K562 (cell line): ENCODE measurements at regions not wholly inside any gene's neighbourhood (a gene's known extent, or its start where the extent isn't known, plus 50 kb on each side); places are given as distances from the start of the nearest gene placed in this dataset.
A peak's percentile ranks its signal among the peaks of the same experiment; 100 is the strongest.

Experiments used
- ATAC-seq: fragments of 200-7000 bp; cut with Tn5 transposase; 3 replicates; pipeline ENCODE4 v1.9.1; 2020; ENCODE audit warnings: moderate library complexity
- BruUV-seq: library from RNA; stranded (reverse); fragments of 400-500 nt; replicated peaks from 2 replicates; lab custom pipeline; 2021; lab: Mats Ljungman, UMichigan
- CTCF ChIA-PET: fragments of 300-600 bp; formaldehyde crosslinking; extraction: SDS; loops from one replicate; lab custom pipeline; 2021; ENCODE audit warnings: low intra/inter-chr PET ratio; lab: Yijun Ruan, JAX
- POLR2A ChIA-PET: fragments of 300-600, 350-650 bp; sonication (Branson Sonifier 250); formaldehyde crosslinking; extraction: SDS; loops from one replicate; lab custom pipeline; 2021; ENCODE audit warnings: antibody characterized with exemption, inconsistent platforms; lab: Yijun Ruan, JAX
- DNase-seq, 4 experiments: peaks; one replicate each; pipeline versions ENCODE4 v3.0.0 to v3.0.0-alpha.2; 2011 to 2018; ENCODE audit warnings: low spot score in 3 of 4, mixed read lengths in 3 of 4; ENCODE audit errors: extremely low read depth in 1 of 4
- FAIRE-seq: peaks from 2 replicates; lab custom pipeline; 2011; peaks lifted over from hg19 to GRCh38; lab: Jason Lieb, UNC
- H2AFZ ChIP-seq: 2 replicates; pipeline ENCODE4 v1.6.0; 2011; ENCODE audit warnings: low read depth, low read length, control low read depth, inconsistent platforms
- H3K27ac ChIP-seq: fragments of 200-600 bp; 3 replicates; pipeline ENCODE4 v1.8.0; 2011; ENCODE audit warnings: low read depth, mild to moderate bottlenecking, control low read depth, inconsistent platforms, low read length, moderate library complexity, mixed read lengths; ENCODE audit errors: extremely low read depth
- H3K27me3 ChIP-seq, 2 experiments: fragments of 300-600 bp in 1 of 2; 2 replicates in 1 of 2; 3 replicates in 1 of 2; pipeline versions ENCODE4 v1.6.0 to v1.8.0; 2011; ENCODE audit warnings: inconsistent platforms in 2 of 2, low read length in 2 of 2, mild to moderate bottlenecking in 1 of 2, mixed read lengths in 1 of 2, moderate library complexity in 1 of 2; ENCODE audit not compliant: control insufficient read depth in 2 of 2, insufficient read depth in 2 of 2
- H3K36me3 ChIP-seq: fragments of 300-600 bp; 3 replicates; pipeline ENCODE4 v1.8.0; 2011; ENCODE audit warnings: mild to moderate bottlenecking, low read length, inconsistent platforms; ENCODE audit not compliant: control insufficient read depth, insufficient read depth
- H3K4me1 ChIP-seq, 2 experiments: fragments of 200-600 bp in 1 of 2; replicated peaks in 1 of 2; 2 replicates in 1 of 2; 3 replicates in 1 of 2; pipeline versions ENCODE4 v1.5.1 to v1.8.0; 2011; ENCODE audit warnings: inconsistent platforms in 2 of 2, low read length in 2 of 2, mild to moderate bottlenecking in 1 of 2, mixed read lengths in 1 of 2, moderate library complexity in 1 of 2; ENCODE audit not compliant: control insufficient read depth in 2 of 2, insufficient read depth in 2 of 2
- H3K4me2 ChIP-seq: 2 replicates; pipeline ENCODE4 v1.6.1; 2011; ENCODE audit warnings: low read length, control low read depth, inconsistent platforms, mixed read lengths; ENCODE audit not compliant: insufficient read depth
- H3K4me3 ChIP-seq: fragments of 200-600 bp; sonication (generic), shearing (Covaris generic); 2 replicates; pipeline ENCODE4 v1.5.1; 2016; ENCODE audit warnings: control low read depth, inconsistent platforms
- H3K79me2 ChIP-seq: fragments of 200-600 bp; 3 replicates; pipeline ENCODE4 v1.8.0; 2011; ENCODE audit warnings: low read length, inconsistent platforms; ENCODE audit not compliant: control insufficient read depth, insufficient read depth
- H3K9ac ChIP-seq, 2 experiments: 2 replicates each; pipeline versions ENCODE4 v1.6.0 to v1.6.1; 2011; ENCODE audit warnings: low read depth in 2 of 2, low read length in 2 of 2, control low read depth in 1 of 2, inconsistent platforms in 1 of 2, mild to moderate bottlenecking in 1 of 2, mixed read lengths in 1 of 2; ENCODE audit not compliant: insufficient read depth in 1 of 2
- H3K9me1 ChIP-seq: one replicate; pipeline ENCODE4 v1.6.0; 2011; ENCODE audit warnings: inconsistent platforms, mild to moderate bottlenecking, low read length, moderate library complexity; ENCODE audit not compliant: control insufficient read depth, insufficient read depth
- H3K9me3 ChIP-seq: replicated peaks from 2 replicates; pipeline ENCODE4 v1.5.1; 2011; ENCODE audit warnings: low read depth, low read length, inconsistent platforms; ENCODE audit not compliant: control insufficient read depth, insufficient read depth
- H4K20me1 ChIP-seq: replicated peaks from 2 replicates; pipeline ENCODE4 v1.6.1; 2011; ENCODE audit warnings: low read length, inconsistent platforms, mixed read lengths; ENCODE audit not compliant: control insufficient read depth, insufficient read depth
- ASH1L ChIP-seq: fragments of 450-650 bp; IDR thresholded peaks from 2 replicates; pipeline ENCODE4 v1.6.1; 2018; ENCODE audit warnings: borderline replicate concordance, mild to moderate bottlenecking, low read depth; ENCODE audit not compliant: partially characterized antibody
- CBX5 ChIP-seq: IDR thresholded peaks from 2 replicates; pipeline ENCODE4 v1.6.1; 2014; ENCODE audit warnings: low read depth, borderline replicate concordance
- CHCHD3 ChIP-seq: fragments of 250-450 bp; sonication (Bioruptor Pico); IDR thresholded peaks from 2 replicates; pipeline ENCODE4 v2.1.2; 2022; ENCODE audit warnings: mild to moderate bottlenecking
- DMBX1 ChIP-seq: fragments of 250-450 bp; sonication (Bioruptor Pico); IDR thresholded peaks from 2 replicates; pipeline ENCODE4 v1.8.0; 2022; ENCODE audit warnings: inconsistent platforms, mild to moderate bottlenecking, moderate library complexity, borderline replicate concordance
- HBP1 ChIP-seq: fragments of 450-650 bp; formaldehyde crosslinking; IDR thresholded peaks from 2 replicates; pipeline ENCODE4 v1.4.0; 2022; ENCODE audit warnings: missing genetic modification characterization
- JUNB ChIP-seq: fragments of 450-650 bp; formaldehyde crosslinking; conservative IDR thresholded peaks from 2 replicates; pipeline ENCODE4 v1.4.0; 2020; ENCODE audit warnings: mild to moderate bottlenecking
- MITF ChIP-seq: IDR thresholded peaks from 2 replicates; pipeline ENCODE4 v1.6.1; 2014; ENCODE audit warnings: antibody characterized with exemption
- NBN ChIP-seq: fragments of 450-650 bp; IDR thresholded peaks from 2 replicates; pipeline ENCODE4 v1.6.1; 2016; ENCODE audit warnings: low read depth, mild to moderate bottlenecking
- PHF21A ChIP-seq: fragments of 450-650 bp; IDR thresholded peaks from 2 replicates; pipeline ENCODE4 v1.6.1; 2017; ENCODE audit warnings: low read depth, borderline replicate concordance
- SMAD1 ChIP-seq: fragments of 150-350 bp; IDR thresholded peaks from 2 replicates; pipeline ENCODE4 v1.6.1; 2014; ENCODE audit warnings: low read length, low read depth; ENCODE audit not compliant: partially characterized antibody
- UBTF ChIP-seq, 2 experiments: IDR thresholded peaks; 2 replicates each; pipeline ENCODE4 v1.6.1; 2012; ENCODE audit warnings: improper control_type of control experiment in 2 of 2, low read depth in 2 of 2, low read length in 2 of 2, borderline replicate concordance in 1 of 2
- ZNF41 ChIP-seq: fragments of 250-450 bp; sonication (Bioruptor Pico); conservative IDR thresholded peaks from 2 replicates; pipeline ENCODE4 v1.4.0; 2020; ENCODE audit warnings: mild to moderate bottlenecking
- ZSCAN32 ChIP-seq: fragments of 450-650 bp; formaldehyde crosslinking; IDR thresholded peaks from 2 replicates; pipeline ENCODE4 v1.4.0; 2020; ENCODE audit warnings: mild to moderate bottlenecking, moderate library complexity
- WGBS: fragments of 100-300 bp; shearing (Covaris generic); methylation state at CpG from one replicate; pipeline ENCODE4 v1.1.6; 2016; ENCODE audit warnings: low coverage, mixed read lengths; ENCODE audit not compliant: insufficient coverage; ENCODE audit errors: missing lambda C conversion rate; 5-methylcytosine and 5-hydroxymethylcytosine counted together
- in situ Hi-C: fragments of 300-500 bp; cut with MboI; formaldehyde crosslinking; loops from 4 replicates; pipeline ENCODE4 v1.15.0; 2018; ENCODE audit warnings: inconsistent platforms, mixed read lengths
- intact Hi-C: fragments of 100-400 bp; cut with micrococcal nuclease; formaldehyde crosslinking; loops from 2 replicates; pipeline ENCODE4 v1.14.2; 2022

GRCh38 chr3:34676436-34676835, 878.0 kb downstream of the PDCD6IP start:
- H3K27me3 ChIP-seq: no peaks in the 10 kb centered on the region
- no peak for ATAC-seq
- no peaks in the 10 kb centered on the region for H3K36me3 ChIP-seq
- H3K79me2 ChIP-seq: no peaks in the 10 kb centered on the region
- TF ChIP-seq CHCHD3 (CRISPR knock-in tag) (no peak), DMBX1 (no peak), NBN (no peak), ASH1L (no peak), ZNF41 (CRISPR knock-in tag) (no peak), PHF21A (no peak), CBX5 (no peak), UBTF (IDR thresholded peaks at IDR 0.05; ENCODE audit: borderline replicate concordance in 1 of 2, low read depth in 2 of 2, low read length in 2 of 2) (no peak), MITF (no peak), ZSCAN32 (CRISPR knock-in tag) (no peak), JUNB (CRISPR knock-in tag) (no peak), HBP1 (CRISPR knock-in tag) (no peak), SMAD1 (no peak)
- no peak overlapping the region for H3K4me3 ChIP-seq
- H3K9ac ChIP-seq: no peak overlapping the region
- H3K4me1 ChIP-seq: peaks cover 0 to 3% of the 10 kb centered on the region in 2 experiments; a peak in 1 of 5 replicates
- no peak overlapping the region for H3K27ac ChIP-seq
- in situ Hi-C loops (loop anchor here (10.0 to 25.0 kb wide), 2 partner anchors 412 to 664 kb away; no protein-coding TSS in a partner anchor), intact Hi-C loops (no loop called here)
- 1% methylated on average over 3 of the region's 3 CpGs for WGBS
- peak; percentile 35 for FAIRE-seq
- H2AFZ ChIP-seq: no peak overlapping the region
- DNase-seq: no peak
- POLR2A ChIA-PET: no interaction called here
- no peaks in the 10 kb centered on the region for H3K9me3 ChIP-seq
- H4K20me1 ChIP-seq: no peaks in the 10 kb centered on the region
- no peak overlapping the region for H3K4me2 ChIP-seq
- no TSS peak for BruUV-seq
- H3K9me1 ChIP-seq: no peaks in the 10 kb centered on the region
- CTCF ChIA-PET: no interaction called here
